GM19240 (cell line): ENCODE measurements at regions not wholly inside any gene's neighbourhood (a gene's known extent, or its start where the extent isn't known, plus 50 kb on each side); places are given as distances from the start of the nearest gene placed in this dataset.

ENCODE experiments used
- DNase-seq: peaks from one replicate; pipeline ENCODE4 v3.0.0; 2011; ENCODE audit warnings: low spot score; ENCODE audit not compliant: insufficient read length

GRCh38 chr2:134118279-134119116 lies 135.4 kb upstream of the MGAT5 start:
- DNase-seq = peak; percentile 73

DNA sequence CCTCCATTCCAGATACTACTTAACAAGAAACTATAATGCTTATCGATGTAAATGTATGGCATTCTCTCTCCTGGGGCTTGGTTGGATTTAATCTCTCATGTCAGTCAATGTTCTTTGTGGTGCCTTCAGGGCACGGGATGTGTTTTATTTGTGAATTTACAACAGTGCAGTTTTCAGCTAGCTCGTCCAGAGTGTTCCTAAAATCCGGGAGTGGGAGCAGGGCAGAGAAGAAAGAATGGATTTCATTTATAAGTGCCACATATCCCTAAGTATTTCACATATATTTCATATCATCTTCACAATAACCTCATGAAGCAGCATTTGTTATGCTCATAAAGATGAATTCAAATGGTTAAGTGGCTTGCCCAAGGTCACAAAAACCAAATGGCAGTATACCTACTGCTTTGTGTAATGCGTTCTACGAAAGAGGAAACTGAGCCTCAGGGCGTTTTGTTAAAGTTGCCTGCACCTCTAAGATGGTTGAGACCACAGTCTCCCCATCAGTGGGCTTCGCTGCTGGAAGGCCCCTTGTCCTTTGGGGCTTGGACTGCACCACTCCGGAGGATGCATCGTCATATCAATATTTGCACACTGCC lies 134.7 kb upstream of the MGAT5 start:
- DNase-seq = no peak

DNA sequence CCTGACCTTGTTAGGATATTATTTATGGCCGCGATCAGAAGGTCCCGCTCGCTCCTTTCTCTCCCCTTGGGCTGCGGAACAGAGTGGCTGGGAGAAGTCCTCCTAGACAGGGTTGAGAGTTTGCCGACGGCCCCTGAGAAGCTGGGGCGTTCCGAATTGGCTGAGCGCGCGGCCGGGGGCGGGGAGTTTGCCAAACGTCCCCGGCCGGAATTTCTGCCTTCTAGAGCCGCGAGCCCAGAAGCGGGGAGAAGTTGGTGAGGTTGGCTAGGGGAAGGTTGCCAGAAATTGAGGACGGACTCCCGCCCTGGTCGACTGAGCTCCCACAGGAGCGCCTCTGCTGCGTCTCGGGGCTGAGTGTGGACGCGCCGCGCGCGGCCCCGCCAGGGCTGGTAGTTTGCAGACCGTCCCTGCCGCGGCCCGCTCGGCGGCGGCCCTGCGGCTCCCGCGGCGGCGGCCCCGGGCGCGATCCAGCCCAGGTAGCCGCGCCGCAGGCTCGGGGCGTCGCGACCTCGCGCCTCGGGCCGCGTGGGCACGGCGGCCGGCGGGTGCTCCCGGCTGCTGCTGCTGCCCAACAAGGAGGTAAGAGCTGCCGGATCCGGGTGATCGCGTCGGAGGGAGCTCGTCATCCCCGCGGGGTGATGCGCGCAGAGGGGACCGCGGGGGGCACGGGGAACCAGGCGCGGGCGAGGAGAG lies 134.0 kb upstream of the MGAT5 start:
- peak; percentile 85 for DNase-seq

- DNase-seq = no peak
Observed at GRCh38 chr2:134120406-134120732, 133.5 kb upstream of the MGAT5 start.

- peak; percentile 77 for DNase-seq
Observed at GRCh38 chr2:134120733-134121630, 132.9 kb upstream of the MGAT5 start.

- no peak for DNase-seq
Observed at GRCh38 chr2:134122610-134123009, 131.3 kb upstream of the MGAT5 start.

GRCh38 chr2:134123332-134123731 lies 130.5 kb upstream of the MGAT5 start:
- no peak for DNase-seq

DNA sequence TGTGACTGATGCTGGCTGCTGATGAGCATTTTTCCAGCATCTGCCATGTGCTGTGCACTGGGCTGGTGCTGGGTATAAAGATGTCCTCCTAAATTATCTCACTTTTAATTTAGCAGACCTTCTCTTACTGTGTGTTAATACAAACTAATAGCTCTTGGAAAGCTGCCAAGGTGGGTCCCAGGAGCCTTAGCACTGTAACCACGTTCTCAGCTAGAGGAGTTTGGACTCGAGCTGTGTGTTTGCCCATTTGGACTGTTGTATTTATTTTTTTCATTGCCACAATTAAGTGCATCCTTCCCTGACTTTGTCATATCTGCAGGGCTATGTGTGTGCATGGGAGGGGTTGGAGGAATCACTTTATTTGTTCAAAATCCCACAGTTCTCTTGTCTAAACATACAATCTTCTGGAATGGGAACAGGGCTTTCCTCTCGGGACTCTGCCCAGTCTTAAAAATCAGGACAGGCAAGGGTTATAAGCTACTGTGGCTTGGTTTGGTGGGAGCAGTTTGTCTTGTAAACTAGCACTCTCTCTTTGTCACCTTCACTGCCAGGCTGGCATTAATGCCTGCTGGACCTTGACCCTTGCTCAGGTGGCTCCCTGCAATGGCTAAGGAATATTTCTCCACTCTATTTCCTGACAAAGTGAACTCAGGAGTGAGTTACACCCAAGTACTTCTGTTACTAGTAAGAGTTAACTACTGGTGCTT lies 129.7 kb upstream of the MGAT5 start:
- no peak for DNase-seq

DNA sequence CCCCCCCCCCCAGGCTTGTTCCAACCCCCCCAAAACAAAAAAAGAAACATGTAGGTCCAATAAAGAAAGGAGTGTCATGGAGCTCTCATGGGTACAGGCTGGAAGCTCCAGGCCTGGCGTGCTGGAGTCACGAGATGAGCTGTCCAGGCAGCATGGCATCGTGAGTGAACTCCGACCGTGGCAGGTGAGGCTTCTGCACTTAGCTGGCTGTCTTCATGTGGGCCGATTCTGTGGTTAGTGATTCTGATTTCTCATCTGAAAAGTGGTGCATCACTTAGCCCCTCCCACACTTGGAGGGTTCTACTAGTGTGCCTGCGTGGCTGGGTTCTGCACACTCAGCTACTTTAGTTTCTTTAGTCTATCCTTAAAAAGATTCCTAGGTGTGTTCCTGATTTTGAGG lies 126.4 kb upstream of the MGAT5 start:
- peak; percentile 53 for DNase-seq

GRCh38 chr2:134128746-134129145 lies 125.1 kb upstream of the MGAT5 start:
- DNase-seq = no peak

GRCh38 chr2:134129900-134130537 lies 123.9 kb upstream of the MGAT5 start:
- no peak for DNase-seq

GRCh38 chr2:134131681-134132489 lies 122.0 kb upstream of the MGAT5 start:
- DNase-seq = no peak

- DNase-seq = no peak
Observed at GRCh38 chr2:134132490-134132857, 121.4 kb upstream of the MGAT5 start.

GRCh38 chr2:134133622-134134312 lies 120.1 kb upstream of the MGAT5 start:
- DNase-seq = no peak

GRCh38 chr2:134134313-134134706 lies 119.6 kb upstream of the MGAT5 start:
- no peak for DNase-seq

DNA sequence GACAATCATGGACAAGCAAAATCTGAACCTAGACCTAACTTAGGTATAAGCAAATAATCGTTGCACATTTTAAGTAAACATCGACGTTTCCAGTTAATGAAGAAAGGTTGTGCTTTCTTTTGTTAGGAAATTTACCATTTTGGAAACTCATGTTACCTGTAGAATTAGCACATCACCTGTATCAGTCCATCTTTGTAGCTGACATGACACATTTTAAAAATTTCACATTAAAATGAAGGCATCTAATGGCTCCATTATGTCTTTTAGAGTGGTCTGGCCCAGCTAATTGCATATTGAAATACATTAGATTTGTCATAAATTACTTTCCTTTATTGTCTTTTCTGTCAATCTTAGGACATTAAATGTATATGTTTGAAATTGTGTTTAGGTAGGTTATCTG lies 119.0 kb upstream of the MGAT5 start:
- DNase-seq = no peak

- DNase-seq = no peak
Observed at GRCh38 chr2:134135793-134136192, 118.1 kb upstream of the MGAT5 start.

GRCh38 chr2:134136731-134137130 lies 117.1 kb upstream of the MGAT5 start:
- DNase-seq = no peak

DNA sequence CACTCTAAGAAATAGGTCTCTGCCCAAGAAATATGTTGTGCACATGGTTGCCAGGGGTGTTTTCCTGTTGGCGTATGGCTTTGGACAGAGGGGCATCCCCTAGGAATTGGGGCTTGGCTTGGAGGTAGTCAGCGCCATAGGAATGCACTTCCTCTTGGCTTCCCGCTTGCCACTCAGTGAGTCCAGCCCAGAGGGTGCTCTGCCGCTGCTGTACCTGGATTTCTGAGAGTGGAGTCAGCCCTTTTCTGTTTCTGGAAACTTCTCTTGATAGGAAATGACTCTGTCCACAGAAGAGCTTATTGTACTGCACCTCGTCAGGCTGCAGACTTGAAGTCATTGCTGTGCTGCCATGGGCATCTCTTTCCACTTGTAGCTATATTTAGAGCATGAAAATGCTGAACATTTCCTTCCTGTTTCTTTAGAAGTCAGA lies 116.7 kb upstream of the MGAT5 start:
- DNase-seq = no peak
